SK-N-SH treated with all-trans-retinoic acid at 6 μM for 48 hours (cell line): ENCODE measurements at regions not wholly inside any gene's neighbourhood (a gene's known extent, or its start where the extent isn't known, plus 50 kb on each side); places are given as distances from the start of the nearest gene placed in this dataset.

Experiments
- ATAC-seq: fragments of 200-7000 bp; cut with Tn5 transposase; 3 replicates; pipeline ENCODE4 v1.9.1; 2020; ENCODE audit warnings: mild to moderate bottlenecking, moderate library complexity
- ARNTL ChIP-seq: fragments of 450-650 bp; formaldehyde crosslinking; IDR thresholded peaks from 2 replicates; pipeline ENCODE4 v1.5.0; 2020; ENCODE audit warnings: low read depth, mild to moderate bottlenecking, moderate library complexity, borderline replicate concordance
- CSDC2 ChIP-seq: fragments of 250-450 bp; sonication (Bioruptor Pico); IDR thresholded peaks from 2 replicates; pipeline ENCODE4 v1.5.0; 2020; ENCODE audit warnings: mild to moderate bottlenecking, moderate library complexity
- ESRRG ChIP-seq: fragments of 250-450 bp; sonication (Bioruptor Pico); IDR thresholded peaks from 2 replicates; pipeline ENCODE4 v1.6.1; 2021; ENCODE audit warnings: mild to moderate bottlenecking
- GLIS3 ChIP-seq: fragments of 250-450 bp; sonication (Bioruptor Pico); IDR thresholded peaks from 2 replicates; pipeline ENCODE4 v1.5.0; 2020; ENCODE audit warnings: mild to moderate bottlenecking, moderate library complexity
- ISL1 ChIP-seq: fragments of 250-450 bp; sonication (Bioruptor Pico); IDR thresholded peaks from 2 replicates; pipeline ENCODE4 v2.1.2; 2022; ENCODE audit warnings: mild to moderate bottlenecking, moderate library complexity
- OSR1 ChIP-seq: fragments of 250-450 bp; sonication (Bioruptor Pico); IDR thresholded peaks from 2 replicates; pipeline ENCODE4 v1.8.0; 2022; ENCODE audit warnings: moderate library complexity, mild to moderate bottlenecking, inconsistent platforms
- PPARA ChIP-seq: fragments of 250-450 bp; sonication (Bioruptor Pico); IDR thresholded peaks from 2 replicates; pipeline ENCODE4 v1.5.0; 2020; ENCODE audit warnings: mild to moderate bottlenecking, borderline replicate concordance
- RARB ChIP-seq: fragments of 250-450 bp; sonication (Bioruptor Pico); IDR thresholded peaks from 2 replicates; pipeline ENCODE4 v1.8.0; 2021; ENCODE audit warnings: mild to moderate bottlenecking, moderate library complexity
- SNAI2 ChIP-seq: fragments of 250-450 bp; sonication (Bioruptor Pico); IDR thresholded peaks from 2 replicates; pipeline ENCODE4 v1.5.0; 2020; ENCODE audit warnings: mild to moderate bottlenecking, moderate library complexity
- TCF4 ChIP-seq: fragments of 250-450 bp; sonication (Bioruptor Pico); IDR thresholded peaks from 2 replicates; pipeline ENCODE4 v1.8.0; 2021; ENCODE audit warnings: mild to moderate bottlenecking, moderate library complexity, borderline replicate concordance
- ZC3H10 ChIP-seq: fragments of 250-450 bp; sonication (Bioruptor Pico); IDR thresholded peaks from 2 replicates; pipeline ENCODE4 v1.5.1; 2021; ENCODE audit warnings: mild to moderate bottlenecking, moderate library complexity
- ZFP3 ChIP-seq: fragments of 250-450 bp; sonication (Bioruptor Pico); IDR thresholded peaks from 2 replicates; pipeline ENCODE4 v1.5.0; 2020; ENCODE audit warnings: mild to moderate bottlenecking, moderate library complexity
- ZFP30 ChIP-seq: fragments of 450-650 bp; formaldehyde crosslinking; IDR thresholded peaks from 2 replicates; pipeline ENCODE4 v1.5.0; 2022; ENCODE audit warnings: mild to moderate bottlenecking, moderate library complexity
- ZNF70 ChIP-seq: fragments of 450-650 bp; formaldehyde crosslinking; IDR thresholded peaks from 2 replicates; pipeline ENCODE4 v1.5.0; 2020; ENCODE audit warnings: mild to moderate bottlenecking, moderate library complexity
- ZNF8 ChIP-seq: fragments of 450-650 bp; formaldehyde crosslinking; IDR thresholded peaks from 2 replicates; pipeline ENCODE4 v1.5.0; 2020; ENCODE audit warnings: mild to moderate bottlenecking, moderate library complexity
- TF ChIP-seq, protein P1 (sequence below): fragments of 250-450 bp; sonication (Bioruptor Pico); IDR thresholded peaks from 2 replicates; pipeline ENCODE4 v1.8.0; 2020; ENCODE audit warnings: mild to moderate bottlenecking, moderate library complexity, borderline replicate concordance
- TF ChIP-seq, protein P2 (sequence below): fragments of 250-450 bp; sonication (Bioruptor Pico); IDR thresholded peaks from 2 replicates; pipeline ENCODE4 v1.5.0; 2020; ENCODE audit warnings: mild to moderate bottlenecking, moderate library complexity
- TF ChIP-seq, protein P3 (sequence below): fragments of 250-450 bp; sonication (Bioruptor Pico); IDR thresholded peaks from 2 replicates; pipeline ENCODE4 v1.5.1; 2021; ENCODE audit warnings: mild to moderate bottlenecking, moderate library complexity
- TF ChIP-seq, protein P4 (sequence below): fragments of 250-450 bp; sonication (Bioruptor Pico); IDR thresholded peaks from 2 replicates; pipeline ENCODE4 v1.8.0; 2021; ENCODE audit warnings: low read depth, mild to moderate bottlenecking, moderate library complexity, borderline replicate concordance

DNA sequence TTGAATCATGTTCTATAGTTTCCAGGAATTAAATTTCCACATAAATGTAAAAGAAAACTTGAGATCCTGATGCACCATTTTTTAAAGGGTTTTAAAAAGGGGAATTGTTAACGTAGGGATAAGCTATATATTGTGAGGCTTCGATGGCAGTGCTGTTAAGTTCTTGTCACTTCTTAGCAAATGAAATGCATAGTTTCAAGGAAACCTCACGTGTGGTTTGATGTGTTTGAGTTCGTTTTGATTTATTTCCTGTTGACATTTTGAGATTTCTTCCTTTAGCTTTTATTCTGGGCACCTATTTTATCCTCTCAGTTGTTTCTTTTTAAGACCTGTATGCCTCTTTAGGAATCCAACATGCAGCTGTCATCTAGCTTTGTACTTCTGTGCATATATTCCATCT lies 301.0 kb downstream of the DOCK8 start:
- TF ChIP-seq ESRRG (CRISPR knock-in tag) (no peak), ISL1 (CRISPR knock-in tag) (no peak), ZNF70 (no peak), ZFP3 (CRISPR knock-in tag) (no peak), ZC3H10 (CRISPR knock-in tag) (no peak), ZNF8 (no peak), RARB (no peak), ZFP30 (CRISPR knock-in tag) (no peak), SNAI2 (CRISPR knock-in tag) (no peak), TCF4 (no peak), CSDC2 (CRISPR knock-in tag) (no peak)
- TF ChIP-seq, protein P1, sequence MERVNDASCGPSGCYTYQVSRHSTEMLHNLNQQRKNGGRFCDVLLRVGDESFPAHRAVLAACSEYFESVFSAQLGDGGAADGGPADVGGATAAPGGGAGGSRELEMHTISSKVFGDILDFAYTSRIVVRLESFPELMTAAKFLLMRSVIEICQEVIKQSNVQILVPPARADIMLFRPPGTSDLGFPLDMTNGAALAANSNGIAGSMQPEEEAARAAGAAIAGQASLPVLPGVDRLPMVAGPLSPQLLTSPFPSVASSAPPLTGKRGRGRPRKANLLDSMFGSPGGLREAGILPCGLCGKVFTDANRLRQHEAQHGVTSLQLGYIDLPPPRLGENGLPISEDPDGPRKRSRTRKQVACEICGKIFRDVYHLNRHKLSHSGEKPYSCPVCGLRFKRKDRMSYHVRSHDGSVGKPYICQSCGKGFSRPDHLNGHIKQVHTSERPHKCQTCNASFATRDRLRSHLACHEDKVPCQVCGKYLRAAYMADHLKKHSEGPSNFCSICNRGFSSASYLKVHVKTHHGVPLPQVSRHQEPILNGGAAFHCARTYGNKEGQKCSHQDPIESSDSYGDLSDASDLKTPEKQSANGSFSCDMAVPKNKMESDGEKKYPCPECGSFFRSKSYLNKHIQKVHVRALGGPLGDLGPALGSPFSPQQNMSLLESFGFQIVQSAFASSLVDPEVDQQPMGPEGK (CRISPR knock-in tag): no peak
- TF ChIP-seq, protein P2, sequence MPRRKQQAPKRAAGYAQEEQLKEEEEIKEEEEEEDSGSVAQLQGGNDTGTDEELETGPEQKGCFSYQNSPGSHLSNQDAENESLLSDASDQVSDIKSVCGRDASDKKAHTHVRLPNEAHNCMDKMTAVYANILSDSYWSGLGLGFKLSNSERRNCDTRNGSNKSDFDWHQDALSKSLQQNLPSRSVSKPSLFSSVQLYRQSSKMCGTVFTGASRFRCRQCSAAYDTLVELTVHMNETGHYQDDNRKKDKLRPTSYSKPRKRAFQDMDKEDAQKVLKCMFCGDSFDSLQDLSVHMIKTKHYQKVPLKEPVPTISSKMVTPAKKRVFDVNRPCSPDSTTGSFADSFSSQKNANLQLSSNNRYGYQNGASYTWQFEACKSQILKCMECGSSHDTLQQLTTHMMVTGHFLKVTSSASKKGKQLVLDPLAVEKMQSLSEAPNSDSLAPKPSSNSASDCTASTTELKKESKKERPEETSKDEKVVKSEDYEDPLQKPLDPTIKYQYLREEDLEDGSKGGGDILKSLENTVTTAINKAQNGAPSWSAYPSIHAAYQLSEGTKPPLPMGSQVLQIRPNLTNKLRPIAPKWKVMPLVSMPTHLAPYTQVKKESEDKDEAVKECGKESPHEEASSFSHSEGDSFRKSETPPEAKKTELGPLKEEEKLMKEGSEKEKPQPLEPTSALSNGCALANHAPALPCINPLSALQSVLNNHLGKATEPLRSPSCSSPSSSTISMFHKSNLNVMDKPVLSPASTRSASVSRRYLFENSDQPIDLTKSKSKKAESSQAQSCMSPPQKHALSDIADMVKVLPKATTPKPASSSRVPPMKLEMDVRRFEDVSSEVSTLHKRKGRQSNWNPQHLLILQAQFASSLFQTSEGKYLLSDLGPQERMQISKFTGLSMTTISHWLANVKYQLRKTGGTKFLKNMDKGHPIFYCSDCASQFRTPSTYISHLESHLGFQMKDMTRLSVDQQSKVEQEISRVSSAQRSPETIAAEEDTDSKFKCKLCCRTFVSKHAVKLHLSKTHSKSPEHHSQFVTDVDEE (CRISPR knock-in tag): no peak
- TF ChIP-seq, protein P3, sequence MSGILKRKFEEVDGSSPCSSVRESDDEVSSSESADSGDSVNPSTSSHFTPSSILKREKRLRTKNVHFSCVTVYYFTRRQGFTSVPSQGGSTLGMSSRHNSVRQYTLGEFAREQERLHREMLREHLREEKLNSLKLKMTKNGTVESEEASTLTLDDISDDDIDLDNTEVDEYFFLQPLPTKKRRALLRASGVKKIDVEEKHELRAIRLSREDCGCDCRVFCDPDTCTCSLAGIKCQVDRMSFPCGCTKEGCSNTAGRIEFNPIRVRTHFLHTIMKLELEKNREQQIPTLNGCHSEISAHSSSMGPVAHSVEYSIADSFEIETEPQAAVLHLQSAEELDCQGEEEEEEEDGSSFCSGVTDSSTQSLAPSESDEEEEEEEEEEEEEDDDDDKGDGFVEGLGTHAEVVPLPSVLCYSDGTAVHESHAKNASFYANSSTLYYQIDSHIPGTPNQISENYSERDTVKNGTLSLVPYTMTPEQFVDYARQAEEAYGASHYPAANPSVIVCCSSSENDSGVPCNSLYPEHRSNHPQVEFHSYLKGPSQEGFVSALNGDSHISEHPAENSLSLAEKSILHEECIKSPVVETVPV (CRISPR knock-in tag): no peak
- TF ChIP-seq, protein P4, sequence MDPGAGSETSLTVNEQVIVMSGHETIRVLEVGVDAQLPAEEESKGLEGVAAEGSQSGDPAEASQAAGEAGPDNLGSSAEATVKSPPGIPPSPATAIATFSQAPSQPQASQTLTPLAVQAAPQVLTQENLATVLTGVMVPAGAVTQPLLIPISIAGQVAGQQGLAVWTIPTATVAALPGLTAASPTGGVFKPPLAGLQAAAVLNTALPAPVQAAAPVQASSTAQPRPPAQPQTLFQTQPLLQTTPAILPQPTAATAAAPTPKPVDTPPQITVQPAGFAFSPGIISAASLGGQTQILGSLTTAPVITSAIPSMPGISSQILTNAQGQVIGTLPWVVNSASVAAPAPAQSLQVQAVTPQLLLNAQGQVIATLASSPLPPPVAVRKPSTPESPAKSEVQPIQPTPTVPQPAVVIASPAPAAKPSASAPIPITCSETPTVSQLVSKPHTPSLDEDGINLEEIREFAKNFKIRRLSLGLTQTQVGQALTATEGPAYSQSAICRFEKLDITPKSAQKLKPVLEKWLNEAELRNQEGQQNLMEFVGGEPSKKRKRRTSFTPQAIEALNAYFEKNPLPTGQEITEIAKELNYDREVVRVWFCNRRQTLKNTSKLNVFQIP (CRISPR knock-in tag): no peak

DNA sequence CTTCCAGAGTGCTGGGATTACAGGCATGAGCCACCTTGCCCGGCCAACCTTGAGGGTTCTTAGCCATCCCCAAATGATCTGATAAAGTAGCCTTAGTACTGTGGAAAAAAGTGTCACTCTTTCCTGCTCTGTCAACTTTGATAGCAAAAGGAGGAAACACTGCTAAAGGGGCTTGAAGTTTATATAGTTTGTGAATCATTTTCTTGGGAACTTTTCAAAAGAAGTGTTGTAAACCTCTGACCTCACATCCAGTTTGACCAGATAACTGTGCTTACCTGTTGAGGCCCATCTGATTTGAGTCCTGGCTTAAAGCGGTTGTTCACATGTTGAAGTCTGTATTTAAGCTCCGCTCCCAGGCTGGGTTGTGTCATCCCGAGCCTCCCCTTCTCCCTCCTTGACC lies 303.3 kb downstream of the DOCK8 start:
- TF ChIP-seq, protein P3 (CRISPR knock-in tag): no peak
- TF ChIP-seq ZNF70 (no peak), OSR1 (CRISPR knock-in tag) (no peak), ARNTL (no peak), ZNF8 (no peak), ISL1 (CRISPR knock-in tag) (no peak), GLIS3 (CRISPR knock-in tag) (no peak), TCF4 (no peak), CSDC2 (CRISPR knock-in tag) (no peak), PPARA (CRISPR knock-in tag) (no peak), SNAI2 (CRISPR knock-in tag) (no peak), ZC3H10 (CRISPR knock-in tag) (no peak), ZFP3 (CRISPR knock-in tag) (no peak), ZFP30 (CRISPR knock-in tag) (no peak), RARB (no peak)
- TF ChIP-seq, protein P4 (CRISPR knock-in tag): no peak
- TF ChIP-seq, protein P2 (CRISPR knock-in tag): no peak
- ATAC-seq: no peak

More for the DNA sequence above, 301.0 kb downstream of the DOCK8 start:
- ATAC-seq: no peak
